Prostate gland (tissue), 2 donors: ENCODE measurements at regions not wholly inside any gene's neighbourhood (a gene's known extent, or its start where the extent isn't known, plus 50 kb on each side); places are given as distances from the start of the nearest gene placed in this dataset.

ENCODE experiments used
- DNase-seq: peaks from one replicate; pipeline ENCODE4 v3.0.0-alpha.2; 2019; ENCODE audit warnings: low spot score
- H3K27ac ChIP-seq, 2 donors: fragments of 200-600 bp; sonication (generic); 2 replicates each; pipeline ENCODE4 v1.5.1; 2017 to 2019
- H3K27me3 ChIP-seq: fragments of 200-600 bp; sonication (generic); replicated peaks from 2 replicates; pipeline ENCODE4 v1.5.1; 2019; ENCODE audit not compliant: insufficient read depth
- H3K36me3 ChIP-seq, 2 donors: fragments of 200-600 bp; sonication (generic); 1 replicate in 1 of 2; 2 replicates in 1 of 2; pipeline versions ENCODE4 v1.5.1 to v1.8.1; 2017 to 2019
- H3K4me1 ChIP-seq: fragments of 200-600 bp; sonication (generic); replicated peaks from 2 replicates; pipeline ENCODE4 v1.5.1; 2019
- H3K4me3 ChIP-seq, 2 donors: fragments of 200-600 bp; sonication (generic); 2 replicates each; pipeline ENCODE4 v1.5.1; 2017 to 2019
- H3K9me3 ChIP-seq: fragments of 200-600 bp; sonication (generic); 2 replicates; pipeline ENCODE4 v1.5.1; 2017
- POLR2A ChIP-seq: fragments of 450-650 bp; IDR thresholded peaks from one replicate; pipeline ENCODE4 v1.6.1; 2016; ENCODE audit warnings: antibody characterized with exemption, mild to moderate bottlenecking
- POLR2AphosphoS5 ChIP-seq: sonication (generic); formaldehyde crosslinking; IDR thresholded peaks from one replicate; pipeline ENCODE4 v1.6.1; 2017; ENCODE audit warnings: antibody characterized with exemption
- WGBS: methylation state at CpG from one replicate; pipeline ENCODE4 v1.1.5; 2018; 5-methylcytosine and 5-hydroxymethylcytosine counted together
- intact Hi-C: fragments of 100-400 bp; cut with DNase I; formaldehyde crosslinking; loops from one replicate; pipeline ENCODE4 v1.14.2; 2022
- TF ChIP-seq, protein P1 (sequence below), 4 experiments: fragments of 200-600 bp in 2 of 4; fragments of 450-650 bp in 2 of 4; sonication (generic) in 2 of 4; IDR thresholded peaks; 1 replicate in 3 of 4; 2 replicates in 1 of 4; pipeline ENCODE4 v1.5.1; 2016 to 2019; ENCODE audit warnings: antibody characterized with exemption in 4 of 4, mild to moderate bottlenecking in 2 of 4, moderate library complexity in 2 of 4

DNA sequence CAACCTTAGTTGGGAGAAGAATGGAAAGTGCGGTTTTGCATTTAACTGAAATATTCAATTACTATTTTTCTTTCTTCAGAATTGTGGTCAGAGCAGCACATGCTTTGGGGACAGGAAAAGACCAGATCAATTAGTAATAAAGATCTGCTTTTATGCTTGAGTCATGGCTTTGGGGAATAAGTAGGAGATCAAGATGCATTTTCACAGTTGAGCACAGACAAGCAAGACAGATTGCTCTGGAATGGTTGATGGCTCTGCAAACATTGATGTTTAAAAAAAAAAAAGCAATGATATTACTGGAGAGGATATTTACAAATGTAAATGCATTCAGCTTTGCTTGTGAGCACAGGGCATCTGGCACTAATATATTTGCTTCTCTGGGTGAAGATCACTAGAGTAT, 224.4 kb upstream of the SASH1 start:
- TF ChIP-seq, protein P1, sequence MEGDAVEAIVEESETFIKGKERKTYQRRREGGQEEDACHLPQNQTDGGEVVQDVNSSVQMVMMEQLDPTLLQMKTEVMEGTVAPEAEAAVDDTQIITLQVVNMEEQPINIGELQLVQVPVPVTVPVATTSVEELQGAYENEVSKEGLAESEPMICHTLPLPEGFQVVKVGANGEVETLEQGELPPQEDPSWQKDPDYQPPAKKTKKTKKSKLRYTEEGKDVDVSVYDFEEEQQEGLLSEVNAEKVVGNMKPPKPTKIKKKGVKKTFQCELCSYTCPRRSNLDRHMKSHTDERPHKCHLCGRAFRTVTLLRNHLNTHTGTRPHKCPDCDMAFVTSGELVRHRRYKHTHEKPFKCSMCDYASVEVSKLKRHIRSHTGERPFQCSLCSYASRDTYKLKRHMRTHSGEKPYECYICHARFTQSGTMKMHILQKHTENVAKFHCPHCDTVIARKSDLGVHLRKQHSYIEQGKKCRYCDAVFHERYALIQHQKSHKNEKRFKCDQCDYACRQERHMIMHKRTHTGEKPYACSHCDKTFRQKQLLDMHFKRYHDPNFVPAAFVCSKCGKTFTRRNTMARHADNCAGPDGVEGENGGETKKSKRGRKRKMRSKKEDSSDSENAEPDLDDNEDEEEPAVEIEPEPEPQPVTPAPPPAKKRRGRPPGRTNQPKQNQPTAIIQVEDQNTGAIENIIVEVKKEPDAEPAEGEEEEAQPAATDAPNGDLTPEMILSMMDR (IDR thresholded peaks at IDR 0.05) = no peak
- no peak for DNase-seq
- no peaks in the 10 kb centered on the region for H3K27me3 ChIP-seq
- intact Hi-C loops = no loop called here
- H3K4me3 ChIP-seq = no peak overlapping the region
- H3K36me3 ChIP-seq = no peaks in the 10 kb centered on the region
- H3K27ac ChIP-seq = no peak overlapping the region
- H3K9me3 ChIP-seq = no peaks in the 10 kb centered on the region
- no peaks in the 10 kb centered on the region for H3K4me1 ChIP-seq
- WGBS = 90% methylated on average over 1 of the region's 1 CpG

DNA sequence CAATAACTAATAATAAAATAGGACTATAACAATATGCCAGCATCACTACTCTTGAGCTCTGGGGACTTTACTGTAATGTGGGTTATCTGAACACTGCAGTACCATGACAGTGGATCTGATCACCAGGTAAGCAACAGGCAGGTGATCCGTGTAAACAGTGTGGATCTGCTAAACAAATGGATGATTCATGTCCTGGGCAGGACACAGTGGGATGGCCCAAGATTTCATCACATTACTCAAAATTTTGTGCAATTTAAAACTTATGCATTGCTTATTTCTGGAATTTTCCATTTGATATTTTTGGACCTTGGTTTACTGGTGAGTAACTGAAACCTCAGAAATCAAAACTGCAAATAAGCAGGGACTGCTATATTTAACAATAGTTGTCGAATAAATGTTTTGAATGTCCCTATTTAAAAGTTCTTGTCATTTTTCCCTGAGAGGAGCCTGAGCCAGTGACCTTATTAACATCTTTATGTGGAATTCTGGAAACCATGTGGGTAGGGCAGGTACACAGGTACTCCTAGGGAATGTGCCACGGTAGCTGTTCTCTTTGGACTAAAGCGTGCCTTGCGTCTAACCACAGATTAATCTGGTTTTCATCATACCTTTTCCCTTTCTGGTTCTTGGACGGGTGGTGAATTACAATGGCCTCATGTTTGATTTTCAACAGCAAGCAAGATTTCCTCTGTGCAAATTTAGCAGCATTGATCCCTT, 214.5 kb upstream of the SASH1 start:
- Histone ChIP-seq H3K27ac (no peak overlapping the region), H3K36me3 (no peaks in the 10 kb centered on the region), H3K9me3 (no peaks in the 10 kb centered on the region), H3K4me1 (no peaks in the 10 kb centered on the region), H3K27me3 (no peaks in the 10 kb centered on the region), H3K4me3 (no peak overlapping the region)
- no peak for DNase-seq
- 68% methylated on average over 6 of the region's 6 CpGs for WGBS
- intact Hi-C loops = no loop called here
- TF ChIP-seq POLR2A (no peak), POLR2AphosphoS5 (no peak)
- TF ChIP-seq, protein P1 (IDR thresholded peaks at IDR 0.05) = no peak

DNA sequence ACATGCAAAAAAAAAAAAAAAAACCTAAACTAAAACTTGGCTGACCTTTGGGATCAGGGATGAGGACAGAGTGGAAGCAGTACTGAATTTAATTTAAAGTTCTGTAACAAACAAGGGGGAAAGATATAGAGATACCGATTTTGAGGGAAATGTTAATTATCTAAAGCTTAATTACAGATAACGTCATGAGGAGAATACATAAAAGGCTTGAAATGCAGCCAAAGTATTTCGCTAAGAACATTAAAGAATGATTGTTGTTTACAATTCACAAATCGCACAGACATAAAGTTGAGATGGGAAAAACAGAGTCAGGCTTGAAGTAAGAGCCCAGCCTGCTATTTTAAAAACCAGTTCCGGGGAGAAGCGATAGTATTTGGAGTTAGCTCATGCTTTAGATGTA, 208.0 kb upstream of the SASH1 start:
- H3K27me3 ChIP-seq = no peaks in the 10 kb centered on the region
- DNase-seq = no peak
- H3K27ac ChIP-seq = peak overlapping the region in 1 of 2 donors; percentile 2
- WGBS = 10% methylated on average over 6 of the region's 6 CpGs
- no peaks in the 10 kb centered on the region for H3K9me3 ChIP-seq
- H3K4me3 ChIP-seq = no peak overlapping the region
- no peaks in the 10 kb centered on the region for H3K36me3 ChIP-seq
- intact Hi-C loops = no loop called here
- no peak for TF ChIP-seq POLR2A
- no peaks in the 10 kb centered on the region for H3K4me1 ChIP-seq

DNA sequence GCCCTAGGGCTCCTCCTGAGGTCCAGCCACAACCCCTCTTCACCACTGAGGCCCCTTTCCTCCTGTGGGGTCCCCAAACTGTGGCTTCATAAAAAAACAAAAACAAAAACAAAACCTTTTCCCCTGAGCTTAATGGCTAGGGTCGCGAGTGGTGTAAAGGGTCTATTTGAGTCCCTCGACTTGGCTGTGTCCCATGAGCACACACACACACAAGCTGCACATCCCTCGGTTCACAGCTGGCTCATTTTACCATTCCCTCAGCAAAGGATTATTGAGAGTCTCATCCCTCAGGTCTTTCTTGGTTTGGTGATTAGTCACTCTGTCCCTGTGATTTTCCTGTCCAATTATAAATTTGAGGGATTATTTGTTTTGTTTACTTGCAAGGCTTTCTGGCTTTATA, 206.1 kb upstream of the SASH1 start:
- 66% methylated on average over 4 of the region's 4 CpGs for WGBS
- no peak for TF ChIP-seq POLR2AphosphoS5
- TF ChIP-seq, protein P1 (IDR thresholded peaks at IDR 0.05) = no peak
- no peak for TF ChIP-seq POLR2A
- no peak for DNase-seq
- no peaks in the 10 kb centered on the region for H3K36me3 ChIP-seq
- H3K9me3 ChIP-seq = no peaks in the 10 kb centered on the region
- H3K4me3 ChIP-seq = no peak overlapping the region
- no peaks in the 10 kb centered on the region for H3K27me3 ChIP-seq
- intact Hi-C loops = no loop called here
- H3K27ac ChIP-seq = no peak overlapping the region
- no peaks in the 10 kb centered on the region for H3K4me1 ChIP-seq

DNA sequence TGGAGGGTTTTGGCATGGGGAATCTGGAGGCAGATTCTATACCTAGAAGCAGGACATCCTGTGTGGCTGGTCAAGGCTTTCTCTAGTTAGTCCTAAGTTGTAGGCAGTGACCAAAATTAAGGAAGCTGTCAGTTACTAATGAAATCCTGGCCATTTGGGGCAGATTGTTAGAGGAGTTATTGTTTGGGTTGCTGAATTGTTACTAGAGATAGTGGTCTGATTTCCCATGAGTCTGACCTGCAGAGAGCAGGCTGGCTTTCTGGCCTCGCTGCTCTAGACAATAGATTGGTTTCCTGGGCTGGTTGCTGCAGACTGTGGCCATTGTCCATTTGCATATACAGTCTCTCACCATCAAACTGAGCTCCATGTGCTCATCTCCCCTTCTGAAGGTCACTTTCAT, 205.0 kb upstream of the SASH1 start:
- no peak overlapping the region for H3K27ac ChIP-seq
- intact Hi-C loops = no loop called here
- TF ChIP-seq, protein P1 (IDR thresholded peaks at IDR 0.05) = no peak
- TF ChIP-seq POLR2AphosphoS5 (no peak), POLR2A (no peak)
- WGBS = 100% methylated on average over 1 of the region's 1 CpG
- H3K4me1 ChIP-seq = no peaks in the 10 kb centered on the region
- no peaks in the 10 kb centered on the region for H3K27me3 ChIP-seq
- no peak for DNase-seq
- H3K4me3 ChIP-seq = no peak overlapping the region
- no peaks in the 10 kb centered on the region for H3K9me3 ChIP-seq
- no peaks in the 10 kb centered on the region for H3K36me3 ChIP-seq
